Sigmoid colon (tissue), 3 donors: ENCODE measurements at regions not wholly inside any gene's neighbourhood (a gene's known extent, or its start where the extent isn't known, plus 50 kb on each side); places are given as distances from the start of the nearest gene placed in this dataset.

Source experiments
- POLR2A ChIP-seq, 2 donors: fragments of 450-650 bp; IDR thresholded peaks; one replicate each; pipeline ENCODE4 v1.6.1; 2016; ENCODE audit warnings: antibody characterized with exemption in 2 of 2, mild to moderate bottlenecking in 2 of 2, moderate library complexity in 2 of 2
- TF ChIP-seq, protein P1 (sequence below), 4 experiments: fragments of 450-650 bp in 3 of 4; fragments of 200-600 bp in 1 of 4; IDR thresholded peaks; one replicate each; pipeline ENCODE4 v1.5.1; 2016 to 2019; ENCODE audit warnings: antibody characterized with exemption in 4 of 4, mild to moderate bottlenecking in 3 of 4, moderate library complexity in 2 of 4

DNA sequence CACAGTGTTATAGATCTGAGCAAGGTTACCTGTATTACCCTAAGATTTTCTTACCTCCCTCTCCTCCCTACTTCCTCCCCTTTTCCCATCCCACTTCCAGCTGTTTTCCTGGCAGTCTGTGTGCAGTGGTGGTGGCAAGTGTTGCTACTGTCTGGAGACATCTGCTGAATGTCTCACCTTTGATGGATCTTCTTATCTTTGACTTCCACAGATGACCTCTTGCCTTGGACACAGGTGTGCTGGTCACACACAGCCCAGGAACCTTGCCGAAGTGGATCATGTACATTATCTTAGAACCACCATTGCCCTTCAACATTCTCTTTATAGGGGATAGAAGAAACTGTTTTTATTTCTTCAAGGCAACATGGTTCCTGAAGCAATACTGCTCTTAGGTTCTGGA is 245.1 kb downstream of the UTP18 start:
- TF ChIP-seq POLR2A (IDR thresholded peaks at IDR 0.05), result no peak
- TF ChIP-seq, protein P1, sequence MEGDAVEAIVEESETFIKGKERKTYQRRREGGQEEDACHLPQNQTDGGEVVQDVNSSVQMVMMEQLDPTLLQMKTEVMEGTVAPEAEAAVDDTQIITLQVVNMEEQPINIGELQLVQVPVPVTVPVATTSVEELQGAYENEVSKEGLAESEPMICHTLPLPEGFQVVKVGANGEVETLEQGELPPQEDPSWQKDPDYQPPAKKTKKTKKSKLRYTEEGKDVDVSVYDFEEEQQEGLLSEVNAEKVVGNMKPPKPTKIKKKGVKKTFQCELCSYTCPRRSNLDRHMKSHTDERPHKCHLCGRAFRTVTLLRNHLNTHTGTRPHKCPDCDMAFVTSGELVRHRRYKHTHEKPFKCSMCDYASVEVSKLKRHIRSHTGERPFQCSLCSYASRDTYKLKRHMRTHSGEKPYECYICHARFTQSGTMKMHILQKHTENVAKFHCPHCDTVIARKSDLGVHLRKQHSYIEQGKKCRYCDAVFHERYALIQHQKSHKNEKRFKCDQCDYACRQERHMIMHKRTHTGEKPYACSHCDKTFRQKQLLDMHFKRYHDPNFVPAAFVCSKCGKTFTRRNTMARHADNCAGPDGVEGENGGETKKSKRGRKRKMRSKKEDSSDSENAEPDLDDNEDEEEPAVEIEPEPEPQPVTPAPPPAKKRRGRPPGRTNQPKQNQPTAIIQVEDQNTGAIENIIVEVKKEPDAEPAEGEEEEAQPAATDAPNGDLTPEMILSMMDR (IDR thresholded peaks at IDR 0.05), result no peak
